BJ (cell line): ENCODE measurements at regions not wholly inside any gene's neighbourhood (a gene's known extent, or its start where the extent isn't known, plus 50 kb on each side); places are given as distances from the start of the nearest gene placed in this dataset.

Experiments
- CTCF ChIA-PET: fragments of 350-600 bp; formaldehyde crosslinking; extraction: SDS; loops from one replicate; lab custom pipeline; 2021; ENCODE audit warnings: antibody characterized with exemption, inconsistent platforms; lab: Yijun Ruan, JAX
- POLR2A ChIA-PET: fragments of 300-600 bp; sonication (Branson Sonifier 250); formaldehyde crosslinking; extraction: SDS; loops from one replicate; lab custom pipeline; 2021; ENCODE audit warnings: antibody characterized with exemption; lab: Charles Lee
- DNase-seq: peaks from one replicate; pipeline ENCODE4 v3.0.0-alpha.2; 2011; ENCODE audit warnings: low read depth
- H3K27me3 ChIP-seq: 2 replicates; pipeline ENCODE4 v1.6.0; 2011; ENCODE audit warnings: low read length; ENCODE audit not compliant: control insufficient read depth, insufficient read depth
- H3K36me3 ChIP-seq: 2 replicates; pipeline ENCODE4 v1.5.1; 2011; ENCODE audit warnings: low read length; ENCODE audit not compliant: control insufficient read depth, insufficient read depth
- H3K4me3 ChIP-seq: 2 replicates; pipeline ENCODE4 v1.5.1; 2011; ENCODE audit warnings: low read depth, mild to moderate bottlenecking, control low read depth, low read length
- CTCF ChIP-seq: IDR thresholded peaks from 2 replicates; pipeline ENCODE4 v1.5.1; 2011; ENCODE audit warnings: low read depth, mild to moderate bottlenecking, control low read depth, inconsistent platforms, low read length, moderate library complexity; ENCODE audit not compliant: insufficient read depth

DNA sequence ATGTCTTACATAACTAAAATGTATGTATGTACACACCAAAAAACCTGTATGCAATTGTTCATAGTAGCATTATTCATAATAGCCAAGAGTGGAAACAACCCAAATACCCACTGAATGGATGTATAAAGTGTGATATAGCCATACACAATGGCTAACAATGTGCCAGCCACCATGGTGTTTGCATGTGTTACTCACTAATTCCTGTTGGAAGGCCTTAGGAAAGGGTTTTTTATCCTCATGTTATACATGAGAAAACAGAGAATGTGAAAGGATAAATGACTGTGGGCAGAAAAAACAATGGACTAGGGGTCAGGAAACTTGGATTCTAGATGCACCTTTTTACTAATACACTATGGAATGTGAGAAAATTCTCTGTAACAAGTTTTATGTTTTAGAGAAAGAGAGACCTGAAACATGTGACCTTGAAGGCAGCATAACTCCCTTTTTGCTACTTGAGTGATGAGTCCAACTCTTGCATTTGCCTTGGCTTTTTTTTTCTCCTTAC, 55.7 kb downstream of the TIGD2 start:
- TF ChIP-seq CTCF, result no peak

GRCh38 chr4:89171176-89171805, 60.0 kb downstream of the TIGD2 start:
- no peak for TF ChIP-seq CTCF
- POLR2A ChIA-PET, result no interaction called here
- Histone ChIP-seq H3K4me3 (no peak overlapping the region), H3K27me3 (peaks cover 2% of the 10 kb centered on the region; the same call in 1 of the 2 replicates), H3K36me3 (no peaks in the 10 kb centered on the region)
- CTCF ChIA-PET, result interaction anchor here (0.8 kb wide), 1 partner anchor 55 kb away, joined by 3 read pairs; no protein-coding TSS in a partner anchor
- no peak for DNase-seq

More for the DNA sequence above, 55.7 kb downstream of the TIGD2 start:
- DNase-seq, result no peak
- H3K36me3 ChIP-seq, result no peaks in the 10 kb centered on the region
- ChIA-PET POLR2A (no interaction called here), CTCF (no interaction called here)
- peaks cover 2% of the 10 kb centered on the region; the same call in 1 of the 2 replicates for H3K27me3 ChIP-seq
- no peak overlapping the region for H3K4me3 ChIP-seq

GRCh38 chr4:89172865-89173264, 61.5 kb downstream of the TIGD2 start:
- DNase-seq, result no peak
- POLR2A ChIA-PET, result no interaction called here
- no peaks in the 10 kb centered on the region for H3K27me3 ChIP-seq
- no peak overlapping the region for H3K4me3 ChIP-seq
- H3K36me3 ChIP-seq, result no peaks in the 10 kb centered on the region
- CTCF ChIA-PET, result no interaction called here
- no peak for TF ChIP-seq CTCF

- Histone ChIP-seq H3K36me3 (no peaks in the 10 kb centered on the region), H3K4me3 (no peak overlapping the region), H3K27me3 (no peaks in the 10 kb centered on the region)
- ChIA-PET POLR2A (no interaction called here), CTCF (no interaction called here)
- no peak for TF ChIP-seq CTCF
- no peak for DNase-seq
Measured at GRCh38 chr4:89173336-89174090, 62.2 kb downstream of the TIGD2 start.

- ChIA-PET POLR2A (no interaction called here), CTCF (no interaction called here)
- no peak for DNase-seq
- TF ChIP-seq CTCF, result no peak
- Histone ChIP-seq H3K4me3 (no peak overlapping the region), H3K36me3 (no peaks in the 10 kb centered on the region), H3K27me3 (no peaks in the 10 kb centered on the region)
Measured at GRCh38 chr4:89174784-89175183, 63.5 kb downstream of the TIGD2 start.
